ENCODE measurements at regions not wholly inside any gene's neighbourhood (a gene's known extent, or its start where the extent isn't known, plus 50 kb on each side); places are given as distances from the start of the nearest gene placed in this dataset.

GRCh38 chr3:159232966-159233365 is 431.1 kb downstream of the MFSD1 start:
- Mint-ChIP-seq H3K36me3 (no peaks in the 10 kb centered on the region), H3K4me1 (no peaks in the 10 kb centered on the region), H3K9me3 (peaks cover 5 to 14% of the 10 kb centered on the region in 2 donors), H3K4me3 (no peak overlapping the region), H3K27ac (no peak overlapping the region), H3K27me3 (ENCODE audit: low read depth in 2 of 2) (no peaks in the 10 kb centered on the region)
- H3K27me3 ChIP-seq (ENCODE audit: control insufficient read depth, insufficient read depth, low read length) = no peaks in the 10 kb centered on the region
- ATAC-seq (no peak), DNase-seq (no peak)
- no peak overlapping the region for H3K4me3 ChIP-seq (ENCODE audit: low read length)
- peaks cover 2% of the 10 kb centered on the region for H3K9me3 ChIP-seq (ENCODE audit: control insufficient read depth, insufficient read depth, low read length)
- H3K4me1 ChIP-seq (ENCODE audit: control insufficient read depth, insufficient read depth, low read length) = no peaks in the 10 kb centered on the region
- no peaks in the 10 kb centered on the region for H3K36me3 ChIP-seq (ENCODE audit: control insufficient read depth, insufficient read depth, low read length)
- intact Hi-C loops (cut with micrococcal nuclease) = no loop called here
- no peak overlapping the region for H3K27ac ChIP-seq (ENCODE audit: low read length)
- no peak for TF ChIP-seq CTCF (IDR thresholded peaks at IDR 0.05)
- WGBS (ENCODE audit: insufficient coverage) = 86% methylated on average over 3 of the region's 4 CpGs

- WGBS (ENCODE audit: insufficient coverage) = 100% methylated on average over 2 of the region's 2 CpGs
- no peak overlapping the region for H3K4me3 Mint-ChIP-seq
- DNase-seq (no peak), ATAC-seq (no peak)
- no peaks in the 10 kb centered on the region for H3K4me1 Mint-ChIP-seq
- Histone ChIP-seq H3K4me1 (ENCODE audit: control insufficient read depth, insufficient read depth, low read length) (no peaks in the 10 kb centered on the region), H3K27me3 (ENCODE audit: control insufficient read depth, insufficient read depth, low read length) (no peaks in the 10 kb centered on the region), H3K36me3 (ENCODE audit: control insufficient read depth, insufficient read depth, low read length) (no peaks in the 10 kb centered on the region), H3K4me3 (ENCODE audit: low read length) (no peak overlapping the region), H3K9me3 (ENCODE audit: control insufficient read depth, insufficient read depth, low read length) (peaks cover 2% of the 10 kb centered on the region), H3K27ac (ENCODE audit: low read length) (no peak overlapping the region)
- H3K27ac Mint-ChIP-seq = no peak overlapping the region
- H3K9me3 Mint-ChIP-seq = peaks cover 7 to 14% of the 10 kb centered on the region in 2 donors
- TF ChIP-seq CTCF (IDR thresholded peaks at IDR 0.05) = no peak
- H3K36me3 Mint-ChIP-seq = no peaks in the 10 kb centered on the region
- intact Hi-C loops (cut with micrococcal nuclease) = no loop called here
- no peaks in the 10 kb centered on the region for H3K27me3 Mint-ChIP-seq (ENCODE audit: low read depth in 2 of 2)
Measured at GRCh38 chr3:159233734-159234133, 431.9 kb downstream of the MFSD1 start.

GRCh38 chr3:159234306-159234705 is 432.5 kb downstream of the MFSD1 start:
- Histone ChIP-seq H3K4me3 (ENCODE audit: low read length) (no peak overlapping the region), H3K36me3 (ENCODE audit: control insufficient read depth, insufficient read depth, low read length) (no peaks in the 10 kb centered on the region), H3K9me3 (ENCODE audit: control insufficient read depth, insufficient read depth, low read length) (no peaks in the 10 kb centered on the region), H3K27ac (ENCODE audit: low read length) (no peak overlapping the region), H3K4me1 (ENCODE audit: control insufficient read depth, insufficient read depth, low read length) (no peaks in the 10 kb centered on the region), H3K27me3 (ENCODE audit: control insufficient read depth, insufficient read depth, low read length) (no peaks in the 10 kb centered on the region)
- Mint-ChIP-seq H3K4me3 (no peak overlapping the region), H3K9me3 (peaks cover 7 to 12% of the 10 kb centered on the region in 2 donors), H3K27ac (no peak overlapping the region), H3K4me1 (no peaks in the 10 kb centered on the region), H3K27me3 (ENCODE audit: low read depth in 2 of 2) (no peaks in the 10 kb centered on the region), H3K36me3 (no peaks in the 10 kb centered on the region)
- DNase-seq (no peak), ATAC-seq (no peak)
- TF ChIP-seq CTCF (IDR thresholded peaks at IDR 0.05) = no peak
- intact Hi-C loops (cut with micrococcal nuclease) = no loop called here
- 79% methylated on average over 3 of the region's 3 CpGs for WGBS (ENCODE audit: insufficient coverage)

GRCh38 chr3:159236321-159236720 is 434.5 kb downstream of the MFSD1 start:
- no peak for TF ChIP-seq CTCF (IDR thresholded peaks at IDR 0.05)
- Histone ChIP-seq H3K9me3 (ENCODE audit: control insufficient read depth, insufficient read depth, low read length) (no peaks in the 10 kb centered on the region), H3K4me1 (ENCODE audit: control insufficient read depth, insufficient read depth, low read length) (no peaks in the 10 kb centered on the region), H3K36me3 (ENCODE audit: control insufficient read depth, insufficient read depth, low read length) (no peaks in the 10 kb centered on the region), H3K27me3 (ENCODE audit: control insufficient read depth, insufficient read depth, low read length) (no peaks in the 10 kb centered on the region), H3K27ac (ENCODE audit: low read length) (no peak overlapping the region), H3K4me3 (ENCODE audit: low read length) (no peak overlapping the region)
- intact Hi-C loops (cut with micrococcal nuclease) = no loop called here
- H3K27ac Mint-ChIP-seq = no peak overlapping the region
- H3K9me3 Mint-ChIP-seq = peaks cover 5 to 7% of the 10 kb centered on the region in 2 donors
- H3K4me1 Mint-ChIP-seq = no peaks in the 10 kb centered on the region
- no peaks in the 10 kb centered on the region for H3K36me3 Mint-ChIP-seq
- ATAC-seq (no peak), DNase-seq (no peak)
- no peak overlapping the region for H3K4me3 Mint-ChIP-seq
- H3K27me3 Mint-ChIP-seq (ENCODE audit: low read depth in 2 of 2) = no peaks in the 10 kb centered on the region
- 71% methylated on average over 1 of the region's 1 CpG for WGBS (ENCODE audit: insufficient coverage)

Data from natural killer cell (primary cell).